WTC11 (cell line): ENCODE measurements at regions not wholly inside any gene's neighbourhood (a gene's known extent, or its start where the extent isn't known, plus 50 kb on each side); places are given as distances from the start of the nearest gene placed in this dataset.

Experiments used
- ATF1 ChIP-seq: sonication (generic); formaldehyde crosslinking; IDR thresholded peaks from 2 replicates; pipeline ENCODE4 v1.8.1; 2023; ENCODE audit warnings: mild to moderate bottlenecking, moderate library complexity, missing genetic modification reagents
- CTCF ChIP-seq: fragments of 200-600 bp; IDR thresholded peaks from 2 replicates; pipeline ENCODE4 v1.8.0; 2022; ENCODE audit warnings: antibody characterized with exemption
- ETV6 ChIP-seq: sonication (generic); formaldehyde crosslinking; IDR thresholded peaks from 2 replicates; pipeline ENCODE4 v1.8.1; 2022; ENCODE audit warnings: mild to moderate bottlenecking, missing genetic modification reagents
- JUN ChIP-seq: sonication (generic); formaldehyde crosslinking; IDR thresholded peaks from 2 replicates; pipeline ENCODE4 v1.8.0; 2023; ENCODE audit warnings: mild to moderate bottlenecking, missing genetic modification reagents
- KAT7 ChIP-seq: sonication (generic); formaldehyde crosslinking; IDR thresholded peaks from 2 replicates; pipeline ENCODE4 v1.8.1; 2023; ENCODE audit warnings: missing genetic modification reagents, mild to moderate bottlenecking, borderline replicate concordance
- NR3C1 ChIP-seq: sonication (generic); formaldehyde crosslinking; conservative IDR thresholded peaks from 2 replicates; pipeline ENCODE4 v1.8.1; 2023; ENCODE audit warnings: low read depth, mild to moderate bottlenecking, missing genetic modification reagents
- RELA ChIP-seq: sonication (generic); formaldehyde crosslinking; IDR thresholded peaks from 2 replicates; pipeline ENCODE4 v1.8.1; 2022; ENCODE audit warnings: missing genetic modification reagents, mild to moderate bottlenecking, borderline replicate concordance
- TP53 ChIP-seq: sonication (generic); formaldehyde crosslinking; IDR thresholded peaks from 2 replicates; pipeline ENCODE4 v1.8.1; 2023; ENCODE audit warnings: mild to moderate bottlenecking, missing genetic modification reagents
- ZNF121 ChIP-seq: sonication (generic); formaldehyde crosslinking; IDR thresholded peaks from 2 replicates; pipeline ENCODE4 v1.8.0; 2023; ENCODE audit warnings: missing genetic modification reagents
- ZNF423 ChIP-seq: fragments of 250-450 bp; sonication (Bioruptor Pico); IDR thresholded peaks from 2 replicates; pipeline ENCODE4 v2.1.2; 2022; ENCODE audit warnings: mild to moderate bottlenecking, moderate library complexity
- TF ChIP-seq, protein P1 (sequence below): sonication (generic); formaldehyde crosslinking; IDR thresholded peaks from 2 replicates; pipeline ENCODE4 v1.8.1; 2023; ENCODE audit warnings: mild to moderate bottlenecking, missing genetic modification reagents, moderate library complexity
- TF ChIP-seq, protein P2 (sequence below): sonication (generic); formaldehyde crosslinking; IDR thresholded peaks from 2 replicates; pipeline ENCODE4 v1.8.0; 2022; ENCODE audit warnings: mild to moderate bottlenecking, missing genetic modification reagents
- TF ChIP-seq, protein P3 (sequence below): sonication (generic); formaldehyde crosslinking; conservative IDR thresholded peaks from 2 replicates; pipeline ENCODE4 v1.8.1; 2022; ENCODE audit warnings: mild to moderate bottlenecking, missing genetic modification reagents
- TF ChIP-seq, protein P4 (sequence below): sonication (generic); formaldehyde crosslinking; IDR thresholded peaks from 2 replicates; pipeline ENCODE4 v1.8.0; 2022; ENCODE audit warnings: mild to moderate bottlenecking, missing genetic modification reagents

- TF ChIP-seq ZNF423 (CRISPR knock-in tag) (no peak), CTCF (no peak), ZNF121 (CRISPR knock-in tag) (no peak), ETV6 (no peak), TP53 (CRISPR knock-in tag) (no peak), KAT7 (CRISPR knock-in tag) (no peak), JUN (CRISPR knock-in tag) (no peak), RELA (no peak), NR3C1 (no peak), ATF1 (CRISPR knock-in tag) (no peak)
- TF ChIP-seq, protein P1, sequence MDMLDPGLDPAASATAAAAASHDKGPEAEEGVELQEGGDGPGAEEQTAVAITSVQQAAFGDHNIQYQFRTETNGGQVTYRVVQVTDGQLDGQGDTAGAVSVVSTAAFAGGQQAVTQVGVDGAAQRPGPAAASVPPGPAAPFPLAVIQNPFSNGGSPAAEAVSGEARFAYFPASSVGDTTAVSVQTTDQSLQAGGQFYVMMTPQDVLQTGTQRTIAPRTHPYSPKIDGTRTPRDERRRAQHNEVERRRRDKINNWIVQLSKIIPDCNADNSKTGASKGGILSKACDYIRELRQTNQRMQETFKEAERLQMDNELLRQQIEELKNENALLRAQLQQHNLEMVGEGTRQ (CRISPR knock-in tag) = no peak
- TF ChIP-seq, protein P2, sequence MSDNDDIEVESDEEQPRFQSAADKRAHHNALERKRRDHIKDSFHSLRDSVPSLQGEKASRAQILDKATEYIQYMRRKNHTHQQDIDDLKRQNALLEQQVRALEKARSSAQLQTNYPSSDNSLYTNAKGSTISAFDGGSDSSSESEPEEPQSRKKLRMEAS (CRISPR knock-in tag) = no peak
- TF ChIP-seq, protein P3, sequence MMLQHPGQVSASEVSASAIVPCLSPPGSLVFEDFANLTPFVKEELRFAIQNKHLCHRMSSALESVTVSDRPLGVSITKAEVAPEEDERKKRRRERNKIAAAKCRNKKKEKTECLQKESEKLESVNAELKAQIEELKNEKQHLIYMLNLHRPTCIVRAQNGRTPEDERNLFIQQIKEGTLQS (CRISPR knock-in tag) = no peak
- TF ChIP-seq, protein P4, sequence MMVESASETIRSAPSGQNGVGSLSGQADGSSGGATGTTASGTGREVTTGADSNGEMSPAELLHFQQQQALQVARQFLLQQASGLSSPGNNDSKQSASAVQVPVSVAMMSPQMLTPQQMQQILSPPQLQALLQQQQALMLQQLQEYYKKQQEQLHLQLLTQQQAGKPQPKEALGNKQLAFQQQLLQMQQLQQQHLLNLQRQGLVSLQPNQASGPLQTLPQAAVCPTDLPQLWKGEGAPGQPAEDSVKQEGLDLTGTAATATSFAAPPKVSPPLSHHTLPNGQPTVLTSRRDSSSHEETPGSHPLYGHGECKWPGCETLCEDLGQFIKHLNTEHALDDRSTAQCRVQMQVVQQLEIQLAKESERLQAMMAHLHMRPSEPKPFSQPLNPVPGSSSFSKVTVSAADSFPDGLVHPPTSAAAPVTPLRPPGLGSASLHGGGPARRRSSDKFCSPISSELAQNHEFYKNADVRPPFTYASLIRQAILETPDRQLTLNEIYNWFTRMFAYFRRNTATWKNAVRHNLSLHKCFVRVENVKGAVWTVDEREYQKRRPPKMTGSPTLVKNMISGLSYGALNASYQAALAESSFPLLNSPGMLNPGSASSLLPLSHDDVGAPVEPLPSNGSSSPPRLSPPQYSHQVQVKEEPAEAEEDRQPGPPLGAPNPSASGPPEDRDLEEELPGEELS (CRISPR knock-in tag) = no peak
These were observed 239.6 kb upstream of the SHH start for GRCh38 chr7:156051884-156052283.
